Left lung (tissue), 4 donors: ENCODE measurements at regions not wholly inside any gene's neighbourhood (a gene's known extent, or its start where the extent isn't known, plus 50 kb on each side); places are given as distances from the start of the nearest gene placed in this dataset.
A peak's percentile ranks its signal among the peaks of the same experiment; 100 is the strongest.

Experiments
- ATAC-seq: fragments of 200-7000 bp; cut with Tn5 transposase; one replicate; pipeline ENCODE4 v1.9.1; 2020; ENCODE audit warnings: moderate library complexity
- DNase-seq, 4 donors: peaks; one replicate each; pipeline ENCODE4 v3.0.0-alpha.2; 2013 to 2020
- H3K27ac ChIP-seq, 2 donors: fragments of 200-600 bp; sonication (generic) in 1 of 2; one replicate each; pipeline versions ENCODE4 v1.5.0 to v1.8.0; 2020 to 2021
- H3K27me3 ChIP-seq, 2 donors: fragments of 200-600 bp; sonication (generic) in 1 of 2; one replicate each; pipeline versions ENCODE4 v1.5.0 to v1.8.0; 2020 to 2021
- H3K36me3 ChIP-seq, 2 donors: fragments of 200-600 bp; sonication (generic) in 1 of 2; one replicate each; pipeline versions ENCODE4 v1.5.0 to v1.8.0; 2020 to 2021
- H3K4me1 ChIP-seq, 2 donors: fragments of 200-600 bp; one replicate each; pipeline ENCODE4 v1.8.0; 2021
- H3K4me3 ChIP-seq, 2 donors: fragments of 200-600 bp; sonication (generic) in 1 of 2; one replicate each; pipeline versions ENCODE4 v1.5.0 to v1.8.0; 2020 to 2021; ENCODE audit warnings: mild to moderate bottlenecking in 1 of 2
- H3K9me3 ChIP-seq, 2 donors: fragments of 200-600 bp; sonication (generic) in 1 of 2; one replicate each; pipeline versions ENCODE4 v1.5.0 to v1.8.0; 2020 to 2021
- CTCF ChIP-seq, 2 donors: fragments of 200-600 bp; sonication (generic) in 1 of 2; IDR thresholded peaks; one replicate each; pipeline versions ENCODE4 v1.5.0 to v1.8.0; 2021; ENCODE audit warnings: antibody characterized with exemption in 2 of 2
- intact Hi-C, 2 donors: fragments of 100-400 bp; cut with DNase I; formaldehyde crosslinking; loops; one replicate each; pipeline versions ENCODE4 v1.11.2 to v1.14.2; 2022
- donor health status: DM: no; HTN: yes; CAD: no.
- donor health status: DM: no; HTN: no; CAD: no.

GRCh38 chr21:32137266-32137665 lies 141.6 kb downstream of the MIS18A start:
- intact Hi-C loops: no loop called here
- ATAC-seq: no peak
- Histone ChIP-seq H3K9me3 (peaks cover 0 to 3% of the 10 kb centered on the region in 2 donors), H3K4me1 (no peaks in the 10 kb centered on the region), H3K27me3 (no peaks in the 10 kb centered on the region), H3K27ac (no peak overlapping the region), H3K36me3 (no peaks in the 10 kb centered on the region), H3K4me3 (no peak overlapping the region)
- DNase-seq: no peak
- no peak for TF ChIP-seq CTCF (IDR thresholded peaks at IDR 0.05)

GRCh38 chr21:32136546-32136945 lies 142.3 kb downstream of the MIS18A start:
- ATAC-seq: no peak
- no peak overlapping the region for H3K4me3 ChIP-seq
- no peaks in the 10 kb centered on the region for H3K27me3 ChIP-seq
- intact Hi-C loops: no loop called here
- H3K4me1 ChIP-seq: no peaks in the 10 kb centered on the region
- TF ChIP-seq CTCF (IDR thresholded peaks at IDR 0.05): no peak
- no peak overlapping the region for H3K27ac ChIP-seq
- H3K36me3 ChIP-seq: no peaks in the 10 kb centered on the region
- peaks cover 0 to 3% of the 10 kb centered on the region in 2 donors for H3K9me3 ChIP-seq
- DNase-seq: no peak

GRCh38 chr21:32135401-32136363 lies 143.2 kb downstream of the MIS18A start:
- no peaks in the 10 kb centered on the region for H3K27me3 ChIP-seq
- intact Hi-C loops: no loop called here
- H3K4me1 ChIP-seq: no peaks in the 10 kb centered on the region
- no peak for TF ChIP-seq CTCF (IDR thresholded peaks at IDR 0.05)
- H3K27ac ChIP-seq: no peak overlapping the region
- no peak for DNase-seq
- H3K36me3 ChIP-seq: no peaks in the 10 kb centered on the region
- no peak overlapping the region for H3K4me3 ChIP-seq
- no peak for ATAC-seq
- H3K9me3 ChIP-seq: peaks cover 0 to 3% of the 10 kb centered on the region in 2 donors

GRCh38 chr21:32134441-32135130 lies 144.3 kb downstream of the MIS18A start:
- Histone ChIP-seq H3K36me3 (no peaks in the 10 kb centered on the region), H3K4me1 (no peaks in the 10 kb centered on the region), H3K9me3 (peaks cover 0 to 3% of the 10 kb centered on the region in 2 donors), H3K4me3 (no peak overlapping the region), H3K27me3 (no peaks in the 10 kb centered on the region), H3K27ac (no peak overlapping the region)
- ATAC-seq (no peak), DNase-seq (peak in 1 of 4 donors; percentile 10)
- intact Hi-C loops: no loop called here
- TF ChIP-seq CTCF (IDR thresholded peaks at IDR 0.05): no peak

GRCh38 chr21:32132881-32133280 lies 146.0 kb downstream of the MIS18A start:
- no peak for TF ChIP-seq CTCF (IDR thresholded peaks at IDR 0.05)
- Histone ChIP-seq H3K9me3 (peaks cover 0 to 3% of the 10 kb centered on the region in 2 donors), H3K27ac (no peak overlapping the region), H3K4me3 (no peak overlapping the region), H3K36me3 (no peaks in the 10 kb centered on the region), H3K4me1 (no peaks in the 10 kb centered on the region), H3K27me3 (no peaks in the 10 kb centered on the region)
- intact Hi-C loops: no loop called here
- no peak for DNase-seq
- ATAC-seq: no peak
